Body of pancreas (tissue), 4 donors: ENCODE measurements at regions not wholly inside any gene's neighbourhood (a gene's known extent, or its start where the extent isn't known, plus 50 kb on each side); places are given as distances from the start of the nearest gene placed in this dataset.

Experiments
- POLR2A ChIP-seq, 3 donors: fragments of 450-650 bp; IDR thresholded peaks; one replicate each; pipeline ENCODE4 v1.6.1; 2016; ENCODE audit warnings: antibody characterized with exemption in 3 of 3, mild to moderate bottlenecking in 2 of 3
- TF ChIP-seq, protein P1 (sequence below), 7 experiments: fragments of 450-650 bp in 4 of 7; fragments of 200-600 bp in 3 of 7; sonication (generic) in 3 of 7; IDR thresholded peaks; one replicate each; pipeline ENCODE4 v1.5.1; 2016 to 2019; ENCODE audit warnings: antibody characterized with exemption in 7 of 7

DNA sequence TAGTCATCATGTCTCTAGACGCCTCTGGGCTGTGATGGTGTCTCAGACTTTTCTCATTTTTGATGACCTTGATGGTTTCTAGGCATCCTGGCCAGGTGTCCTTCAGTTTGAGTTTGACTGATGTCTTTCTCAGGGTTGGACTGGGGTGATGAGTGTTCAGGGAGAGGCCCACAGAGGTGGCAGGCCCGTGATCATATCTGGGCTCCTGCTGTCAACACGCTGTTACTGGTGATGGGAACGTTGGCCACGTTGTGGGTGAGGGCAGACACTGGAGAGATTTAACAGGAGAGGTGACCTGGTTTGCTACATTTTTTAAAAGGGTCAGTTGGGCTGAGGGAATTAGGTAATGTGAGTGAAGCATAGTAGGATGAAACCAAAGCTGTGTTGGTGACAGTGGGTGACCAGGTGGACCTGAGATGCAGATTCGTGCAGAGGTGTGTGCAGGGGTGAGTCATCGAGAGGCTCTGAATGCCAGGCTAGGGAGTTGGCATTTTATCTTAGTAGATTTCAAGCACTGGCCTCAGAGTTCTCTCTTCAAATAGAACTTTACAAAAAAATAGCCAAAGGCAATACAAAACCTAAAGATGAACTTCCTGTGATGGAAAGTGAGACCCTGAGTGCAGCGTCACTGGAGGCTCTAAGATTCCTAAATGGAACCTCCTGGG is 174.1 kb downstream of the CDH26 start:
- no peak for TF ChIP-seq POLR2A (IDR thresholded peaks at IDR 0.05)
- TF ChIP-seq, protein P1, sequence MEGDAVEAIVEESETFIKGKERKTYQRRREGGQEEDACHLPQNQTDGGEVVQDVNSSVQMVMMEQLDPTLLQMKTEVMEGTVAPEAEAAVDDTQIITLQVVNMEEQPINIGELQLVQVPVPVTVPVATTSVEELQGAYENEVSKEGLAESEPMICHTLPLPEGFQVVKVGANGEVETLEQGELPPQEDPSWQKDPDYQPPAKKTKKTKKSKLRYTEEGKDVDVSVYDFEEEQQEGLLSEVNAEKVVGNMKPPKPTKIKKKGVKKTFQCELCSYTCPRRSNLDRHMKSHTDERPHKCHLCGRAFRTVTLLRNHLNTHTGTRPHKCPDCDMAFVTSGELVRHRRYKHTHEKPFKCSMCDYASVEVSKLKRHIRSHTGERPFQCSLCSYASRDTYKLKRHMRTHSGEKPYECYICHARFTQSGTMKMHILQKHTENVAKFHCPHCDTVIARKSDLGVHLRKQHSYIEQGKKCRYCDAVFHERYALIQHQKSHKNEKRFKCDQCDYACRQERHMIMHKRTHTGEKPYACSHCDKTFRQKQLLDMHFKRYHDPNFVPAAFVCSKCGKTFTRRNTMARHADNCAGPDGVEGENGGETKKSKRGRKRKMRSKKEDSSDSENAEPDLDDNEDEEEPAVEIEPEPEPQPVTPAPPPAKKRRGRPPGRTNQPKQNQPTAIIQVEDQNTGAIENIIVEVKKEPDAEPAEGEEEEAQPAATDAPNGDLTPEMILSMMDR (IDR thresholded peaks at IDR 0.05): no peak
